ENCODE measurements at regions not wholly inside any gene's neighbourhood (a gene's known extent, or its start where the extent isn't known, plus 50 kb on each side); places are given as distances from the start of the nearest gene placed in this dataset.

- intact Hi-C loops (cut with DNase I) = no loop called here
- Histone ChIP-seq H3K36me3 (no peaks in the 10 kb centered on the region), H3K27me3 (no peaks in the 10 kb centered on the region), H3K4me3 (replicated peaks in 1 of 3) (no peak overlapping the region), H3K27ac (no peak overlapping the region), H3K9me3 (no peaks in the 10 kb centered on the region), H3K4me1 (no peaks in the 10 kb centered on the region)
- no peak for DNase-seq
- TF ChIP-seq POLR2A (IDR thresholded peaks at IDR 0.05) (no peak), CTCF (IDR thresholded peaks at IDR 0.05) (no peak)
- WGBS, 2 donors = 41 to 45% methylated on average over 5 of the region's 5 CpGs
These were observed 92.4 kb upstream of the PGBD5 start for GRCh38 chr1:230518511-230518910.

DNA sequence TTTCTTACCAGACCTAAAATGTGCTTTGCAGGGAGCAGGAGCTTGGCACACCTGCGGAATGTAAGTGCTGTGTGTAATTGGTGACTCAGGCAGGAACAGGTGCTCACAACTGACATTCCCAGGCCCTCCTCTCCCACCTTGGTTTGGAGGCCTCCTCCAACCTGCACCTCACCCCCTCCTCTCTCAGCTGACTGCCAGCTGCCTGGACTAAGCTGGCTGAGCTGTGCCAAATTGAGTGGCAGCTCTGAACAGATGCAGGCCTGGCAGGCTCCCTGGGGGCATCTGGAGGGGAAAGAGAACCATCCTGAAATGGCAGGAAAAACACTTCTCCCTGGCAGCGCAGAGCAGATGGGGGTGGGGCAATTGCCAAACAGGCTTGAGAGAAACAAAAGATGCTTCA lies 91.7 kb upstream of the PGBD5 start:
- Histone ChIP-seq H3K27me3 (no peaks in the 10 kb centered on the region), H3K36me3 (no peaks in the 10 kb centered on the region), H3K4me3 (replicated peaks in 1 of 3) (no peak overlapping the region), H3K27ac (no peak overlapping the region), H3K9me3 (no peaks in the 10 kb centered on the region), H3K4me1 (no peaks in the 10 kb centered on the region)
- TF ChIP-seq CTCF (IDR thresholded peaks at IDR 0.05) = no peak
- no peak for TF ChIP-seq POLR2A (IDR thresholded peaks at IDR 0.05)
- no peak for DNase-seq
- intact Hi-C loops (cut with DNase I) = no loop called here
- 75 to 84% methylated on average over 2 of the region's 2 CpGs for WGBS, 2 donors

GRCh38 chr1:230517326-230517725 lies 91.2 kb upstream of the PGBD5 start:
- WGBS, 2 donors = 83 to 88% methylated on average over 7 of the region's 7 CpGs
- H3K4me3 ChIP-seq (replicated peaks in 1 of 3) = no peak overlapping the region
- intact Hi-C loops (cut with DNase I) = no loop called here

GRCh38 chr1:230516889-230517288 lies 90.8 kb upstream of the PGBD5 start:
- H3K27me3 ChIP-seq = no peaks in the 10 kb centered on the region
- H3K27ac ChIP-seq = no peak overlapping the region
- intact Hi-C loops (cut with DNase I) = no loop called here
- WGBS, 2 donors = 82 to 84% methylated on average over 6 of the region's 6 CpGs
- no peaks in the 10 kb centered on the region for H3K4me1 ChIP-seq
- TF ChIP-seq POLR2A (IDR thresholded peaks at IDR 0.05) (no peak), CTCF (IDR thresholded peaks at IDR 0.05) (no peak)
- no peak overlapping the region for H3K4me3 ChIP-seq (replicated peaks in 1 of 3)
- DNase-seq = no peak
- H3K36me3 ChIP-seq = no peaks in the 10 kb centered on the region
- H3K9me3 ChIP-seq = no peaks in the 10 kb centered on the region

More at GRCh38 chr1:230517326-230517725, 91.2 kb upstream of the PGBD5 start:
- no peaks in the 10 kb centered on the region for H3K27me3 ChIP-seq
- H3K36me3 ChIP-seq = no peaks in the 10 kb centered on the region
- no peak overlapping the region for H3K27ac ChIP-seq
- no peaks in the 10 kb centered on the region for H3K4me1 ChIP-seq
- TF ChIP-seq CTCF (IDR thresholded peaks at IDR 0.05) (no peak), POLR2A (IDR thresholded peaks at IDR 0.05) (no peak)
- no peak for DNase-seq
- H3K9me3 ChIP-seq = no peaks in the 10 kb centered on the region

- intact Hi-C loops (cut with DNase I) = no loop called here
- Histone ChIP-seq H3K4me1 (no peaks in the 10 kb centered on the region), H3K9me3 (no peaks in the 10 kb centered on the region), H3K36me3 (no peaks in the 10 kb centered on the region), H3K27ac (no peak overlapping the region), H3K4me3 (replicated peaks in 1 of 3) (no peak overlapping the region), H3K27me3 (no peaks in the 10 kb centered on the region)
- no peak for DNase-seq
- TF ChIP-seq CTCF (IDR thresholded peaks at IDR 0.05) = no peak
- TF ChIP-seq POLR2A (IDR thresholded peaks at IDR 0.05) = no peak
- 54 to 57% methylated on average over 9 of the region's 9 CpGs for WGBS, 2 donors
These were observed 89.5 kb upstream of the PGBD5 start for GRCh38 chr1:230515451-230516145.
